ENCODE measurements at regions not wholly inside any gene's neighbourhood (a gene's known extent, or its start where the extent isn't known, plus 50 kb on each side); places are given as distances from the start of the nearest gene placed in this dataset.
"Not testable (repeated sequence)": the region's sequence is repeated elsewhere in the genome, so short reads cannot be mapped to it uniquely, and the experiment has no call there.

DNA sequence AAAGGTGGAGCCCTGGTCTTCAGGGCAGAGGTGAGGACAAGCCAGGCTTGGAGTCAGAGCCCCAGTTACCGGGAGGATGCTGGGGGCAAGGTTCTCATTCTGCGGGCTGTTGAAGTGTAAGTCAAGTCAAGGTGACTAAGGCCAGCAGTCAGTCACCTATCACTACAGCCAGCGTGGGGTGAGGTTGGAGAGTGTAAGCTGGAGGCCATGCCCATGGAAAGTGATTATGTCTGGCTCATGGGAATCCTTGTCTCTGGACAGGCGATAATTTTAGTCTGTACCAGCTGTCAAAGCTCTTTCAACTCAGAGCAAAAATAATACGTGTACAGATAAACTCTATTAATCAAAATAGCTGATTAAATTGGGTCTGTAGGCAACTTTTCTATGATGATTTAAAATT lies 143.1 kb downstream of the NR2F2 start:
- no peak overlapping the region for H3K27ac ChIP-seq (ENCODE audit: low read length)
- no peaks in the 10 kb centered on the region for H3K36me3 ChIP-seq (ENCODE audit: control insufficient read depth in 1 of 2, insufficient read depth in 2 of 2, low read length in 2 of 2)
- H3K4me1 ChIP-seq (ENCODE audit: control insufficient read depth in 1 of 2, insufficient read depth in 2 of 2, low read length in 2 of 2), result no peaks in the 10 kb centered on the region
- H3K27me3 ChIP-seq (ENCODE audit: low read depth, low read length), result no peaks in the 10 kb centered on the region
- no peaks in the 10 kb centered on the region for H3K9me3 ChIP-seq (ENCODE audit: control insufficient read depth in 1 of 2, low read length in 2 of 2)
- H3K4me3 ChIP-seq (ENCODE audit: low read depth in 1 of 2, low read length in 2 of 2), result no peak overlapping the region

- Histone ChIP-seq H3K9me3 (ENCODE audit: control insufficient read depth in 1 of 2, low read length in 2 of 2) (no peaks in the 10 kb centered on the region), H3K27me3 (ENCODE audit: low read depth, low read length) (no peaks in the 10 kb centered on the region), H3K36me3 (ENCODE audit: control insufficient read depth in 1 of 2, insufficient read depth in 2 of 2, low read length in 2 of 2) (no peaks in the 10 kb centered on the region), H3K27ac (ENCODE audit: low read length) (no peak overlapping the region), H3K4me1 (ENCODE audit: control insufficient read depth in 1 of 2, insufficient read depth in 2 of 2, low read length in 2 of 2) (no peaks in the 10 kb centered on the region), H3K4me3 (ENCODE audit: low read depth in 1 of 2, low read length in 2 of 2) (no peak overlapping the region)
Observed at GRCh38 chr15:96474231-96474664, 143.7 kb downstream of the NR2F2 start.

DNA sequence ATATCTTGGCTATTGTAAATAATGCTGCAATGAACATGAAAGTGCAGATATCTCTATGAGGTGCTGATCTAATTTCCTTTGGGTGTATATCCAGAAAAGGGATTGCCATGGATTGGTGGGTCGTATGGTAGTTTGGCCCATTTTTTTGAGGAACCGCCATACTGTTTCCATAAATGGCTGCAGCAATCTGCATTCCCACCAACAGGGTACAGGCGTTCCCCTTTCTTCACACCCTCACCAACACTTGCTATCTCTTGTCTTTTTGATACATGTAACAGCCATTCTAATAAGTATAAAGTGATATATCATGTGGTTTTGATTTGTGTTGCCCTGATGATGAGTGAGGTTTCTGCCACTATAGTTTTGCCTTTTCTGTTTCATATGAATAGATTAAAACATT lies 146.7 kb downstream of the NR2F2 start:
- Histone ChIP-seq H3K36me3 (ENCODE audit: control insufficient read depth in 1 of 2, insufficient read depth in 2 of 2, low read length in 2 of 2) (no peaks in the 10 kb centered on the region), H3K27ac (ENCODE audit: low read length) (no peak overlapping the region), H3K4me1 (ENCODE audit: control insufficient read depth in 1 of 2, insufficient read depth in 2 of 2, low read length in 2 of 2) (no peaks in the 10 kb centered on the region), H3K4me3 (ENCODE audit: low read depth in 1 of 2, low read length in 2 of 2) (no peak overlapping the region), H3K27me3 (ENCODE audit: low read depth, low read length) (no peaks in the 10 kb centered on the region), H3K9me3 (ENCODE audit: control insufficient read depth in 1 of 2, low read length in 2 of 2) (no peaks in the 10 kb centered on the region)

DNA sequence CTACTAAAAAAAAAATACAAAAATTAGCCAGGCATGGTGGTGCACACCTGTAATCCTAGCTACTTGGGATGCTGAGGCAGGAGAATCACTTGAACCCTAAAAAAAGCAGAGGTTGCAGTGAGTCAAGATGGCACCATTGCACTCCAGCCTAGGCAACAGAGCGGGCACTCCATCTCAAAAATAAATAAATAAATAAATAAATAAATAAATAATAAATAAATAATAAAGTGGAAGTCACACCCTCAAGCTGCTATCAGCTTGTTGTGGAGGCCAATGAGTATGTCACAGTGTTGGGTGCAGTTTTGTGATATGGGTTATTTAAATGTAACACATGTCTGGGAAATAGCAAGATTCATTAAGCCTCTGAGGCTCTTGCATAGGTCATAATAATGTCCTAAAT lies 153.9 kb downstream of the NR2F2 start:
- H3K27me3 ChIP-seq (ENCODE audit: low read depth, low read length); H3K36me3 ChIP-seq (ENCODE audit: control insufficient read depth in 1 of 2, insufficient read depth in 2 of 2, low read length in 2 of 2); H3K4me3 ChIP-seq (ENCODE audit: low read depth in 1 of 2, low read length in 2 of 2): not testable (repeated sequence)

GRCh38 chr15:96484830-96485229 lies 154.3 kb downstream of the NR2F2 start:
- H3K27ac ChIP-seq (ENCODE audit: low read length), result no peak overlapping the region
- H3K4me1 ChIP-seq (ENCODE audit: control insufficient read depth in 1 of 2, insufficient read depth in 2 of 2, low read length in 2 of 2), result no peaks in the 10 kb centered on the region
- no peaks in the 10 kb centered on the region for H3K9me3 ChIP-seq (ENCODE audit: control insufficient read depth in 1 of 2, low read length in 2 of 2)

More for the DNA sequence above, 153.9 kb downstream of the NR2F2 start:
- not testable (repeated sequence) for H3K27ac ChIP-seq (ENCODE audit: low read length); H3K9me3 ChIP-seq (ENCODE audit: control insufficient read depth in 1 of 2, low read length in 2 of 2); H3K4me1 ChIP-seq (ENCODE audit: control insufficient read depth in 1 of 2, insufficient read depth in 2 of 2, low read length in 2 of 2)

DNA sequence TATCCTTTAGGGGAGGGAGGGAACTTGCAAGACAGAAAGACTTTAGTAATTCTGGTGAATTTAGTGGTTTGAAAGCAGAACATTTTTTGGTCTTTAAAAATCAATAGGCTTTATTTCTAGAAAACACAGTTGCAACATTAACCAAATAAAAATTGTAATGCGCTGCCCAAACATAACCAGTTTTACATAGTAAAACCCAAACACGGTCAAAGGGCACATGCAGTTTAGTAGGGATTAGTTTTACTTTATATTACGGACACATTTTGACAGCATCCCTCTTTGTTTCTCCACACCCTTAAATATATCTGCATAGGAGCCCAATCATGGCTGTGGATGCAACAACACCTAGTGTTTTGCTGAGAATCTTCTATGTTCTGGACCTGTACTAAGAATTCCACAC lies 156.7 kb downstream of the NR2F2 start:
- Histone ChIP-seq H3K4me3 (ENCODE audit: low read depth in 1 of 2, low read length in 2 of 2) (no peak overlapping the region), H3K27ac (ENCODE audit: low read length) (no peak overlapping the region), H3K4me1 (ENCODE audit: control insufficient read depth in 1 of 2, insufficient read depth in 2 of 2, low read length in 2 of 2) (no peaks in the 10 kb centered on the region), H3K27me3 (ENCODE audit: low read depth, low read length) (no peaks in the 10 kb centered on the region), H3K36me3 (ENCODE audit: control insufficient read depth in 1 of 2, insufficient read depth in 2 of 2, low read length in 2 of 2) (no peaks in the 10 kb centered on the region), H3K9me3 (ENCODE audit: control insufficient read depth in 1 of 2, low read length in 2 of 2) (no peaks in the 10 kb centered on the region)

More at GRCh38 chr15:96484830-96485229, 154.3 kb downstream of the NR2F2 start:
- H3K4me3 ChIP-seq (ENCODE audit: low read depth in 1 of 2, low read length in 2 of 2), result no peak overlapping the region
- H3K36me3 ChIP-seq (ENCODE audit: control insufficient read depth in 1 of 2, insufficient read depth in 2 of 2, low read length in 2 of 2), result no peaks in the 10 kb centered on the region
- H3K27me3 ChIP-seq (ENCODE audit: low read depth, low read length), result no peaks in the 10 kb centered on the region

- not testable (repeated sequence) for H3K27me3 ChIP-seq (ENCODE audit: low read depth, low read length); H3K36me3 ChIP-seq (ENCODE audit: control insufficient read depth in 1 of 2, insufficient read depth in 2 of 2, low read length in 2 of 2); H3K4me3 ChIP-seq (ENCODE audit: low read depth in 1 of 2, low read length in 2 of 2); H3K4me1 ChIP-seq (ENCODE audit: control insufficient read depth in 1 of 2, insufficient read depth in 2 of 2, low read length in 2 of 2); H3K9me3 ChIP-seq (ENCODE audit: control insufficient read depth in 1 of 2, low read length in 2 of 2); H3K27ac ChIP-seq (ENCODE audit: low read length)
Observed at GRCh38 chr15:96491066-96491699, 160.7 kb downstream of the NR2F2 start.

DNA sequence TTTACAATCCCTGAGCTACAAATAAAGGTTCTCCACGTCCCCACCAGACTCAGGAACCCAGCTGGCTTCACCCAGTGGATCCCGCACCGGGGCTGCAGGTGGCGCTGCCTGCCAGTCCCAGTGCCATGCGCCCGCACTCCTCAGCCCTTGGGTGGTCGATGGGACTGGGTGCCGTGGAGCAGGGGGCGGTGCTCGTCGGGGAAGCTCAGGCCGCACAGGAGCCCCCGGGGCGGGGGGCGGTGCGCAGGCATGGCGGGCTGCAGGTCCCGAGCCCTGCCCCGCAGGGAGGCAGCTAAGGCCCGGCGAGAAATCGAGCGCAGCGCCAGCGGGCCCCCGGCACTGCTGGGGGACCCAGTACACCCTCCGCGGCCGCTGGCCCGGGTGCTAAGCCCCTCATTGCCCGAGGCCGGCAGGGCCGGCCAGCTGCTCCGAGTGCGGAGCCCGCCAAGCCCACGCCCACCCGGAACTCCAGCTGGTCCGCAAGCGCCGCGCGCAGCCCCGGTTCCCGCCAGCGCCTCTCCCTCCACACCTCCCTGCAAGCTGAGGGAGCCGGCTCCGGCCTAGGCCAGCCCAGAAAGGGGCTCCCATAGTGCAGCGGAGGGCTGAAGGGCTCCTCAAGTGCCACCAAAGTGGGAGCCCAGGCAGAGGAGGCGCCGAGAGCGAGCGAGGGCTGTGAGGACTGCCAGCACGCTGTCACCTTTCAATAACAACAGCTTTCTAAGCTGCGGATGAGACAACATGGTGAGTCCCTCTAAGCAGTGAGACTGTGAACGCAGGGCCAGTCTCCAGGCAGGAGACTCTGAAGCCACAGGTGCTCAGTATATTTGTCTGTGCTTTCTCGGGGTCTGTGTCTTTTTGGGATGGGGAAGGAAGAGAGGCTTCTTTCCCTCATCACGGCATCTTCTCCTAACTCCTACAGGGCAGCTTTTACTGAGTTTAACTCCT lies 161.5 kb downstream of the NR2F2 start:
- H3K27ac ChIP-seq (ENCODE audit: low read length); H3K4me3 ChIP-seq (ENCODE audit: low read depth in 1 of 2, low read length in 2 of 2); H3K4me1 ChIP-seq (ENCODE audit: control insufficient read depth in 1 of 2, insufficient read depth in 2 of 2, low read length in 2 of 2): not testable (repeated sequence)

DNA sequence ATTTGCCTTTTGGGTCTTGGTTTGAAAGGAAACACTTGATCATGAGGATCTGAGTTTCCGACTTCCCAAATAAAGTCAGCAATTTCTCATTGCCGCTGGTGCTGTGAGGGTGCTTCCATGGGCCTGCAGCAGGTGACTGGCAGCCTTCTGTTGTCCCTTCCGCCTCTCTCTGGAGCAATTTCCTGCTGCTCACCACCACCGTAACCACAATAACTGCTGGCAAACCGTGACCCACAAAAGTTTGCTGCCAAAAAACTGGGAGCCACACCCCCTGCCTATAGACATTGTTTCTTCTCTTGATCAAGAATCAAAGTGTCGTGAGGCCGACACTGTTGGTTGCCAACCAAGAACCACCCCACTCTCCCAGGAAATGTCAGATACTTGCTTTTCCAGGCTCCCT lies 164.0 kb downstream of the NR2F2 start:
- Histone ChIP-seq H3K9me3 (ENCODE audit: control insufficient read depth in 1 of 2, low read length in 2 of 2) (no peaks in the 10 kb centered on the region), H3K4me1 (ENCODE audit: control insufficient read depth in 1 of 2, insufficient read depth in 2 of 2, low read length in 2 of 2) (no peaks in the 10 kb centered on the region), H3K36me3 (ENCODE audit: control insufficient read depth in 1 of 2, insufficient read depth in 2 of 2, low read length in 2 of 2) (no peaks in the 10 kb centered on the region), H3K4me3 (ENCODE audit: low read depth in 1 of 2, low read length in 2 of 2) (no peak overlapping the region), H3K27ac (ENCODE audit: low read length) (no peak overlapping the region), H3K27me3 (ENCODE audit: low read depth, low read length) (no peaks in the 10 kb centered on the region)

More for the DNA sequence above, 161.5 kb downstream of the NR2F2 start:
- not testable (repeated sequence) for H3K27me3 ChIP-seq (ENCODE audit: low read depth, low read length); H3K36me3 ChIP-seq (ENCODE audit: control insufficient read depth in 1 of 2, insufficient read depth in 2 of 2, low read length in 2 of 2); H3K9me3 ChIP-seq (ENCODE audit: control insufficient read depth in 1 of 2, low read length in 2 of 2)

DNA sequence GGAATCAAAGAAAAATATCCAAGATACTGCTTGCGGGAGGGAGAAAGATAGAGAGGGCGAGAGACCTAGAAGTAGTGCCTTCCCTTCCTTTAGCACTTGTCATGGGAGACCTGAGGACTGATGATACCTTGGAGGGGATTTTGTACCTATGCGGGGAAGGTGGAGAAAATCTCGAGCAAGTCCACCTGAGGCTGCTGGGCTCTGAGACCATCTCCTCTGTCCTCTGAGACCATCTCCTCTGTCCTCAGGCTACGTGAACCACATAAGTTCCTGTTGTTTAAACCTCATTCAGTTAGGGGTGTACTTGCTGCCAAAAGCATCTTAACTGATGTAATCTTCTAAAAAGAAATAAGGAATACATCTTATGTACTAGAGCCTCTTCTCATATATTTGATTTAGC lies 164.9 kb downstream of the NR2F2 start:
- Histone ChIP-seq H3K4me1 (ENCODE audit: control insufficient read depth in 1 of 2, insufficient read depth in 2 of 2, low read length in 2 of 2) (no peaks in the 10 kb centered on the region), H3K9me3 (ENCODE audit: control insufficient read depth in 1 of 2, low read length in 2 of 2) (no peaks in the 10 kb centered on the region), H3K36me3 (ENCODE audit: control insufficient read depth in 1 of 2, insufficient read depth in 2 of 2, low read length in 2 of 2) (no peaks in the 10 kb centered on the region), H3K27me3 (ENCODE audit: low read depth, low read length) (no peaks in the 10 kb centered on the region), H3K27ac (ENCODE audit: low read length) (no peak overlapping the region), H3K4me3 (ENCODE audit: low read depth in 1 of 2, low read length in 2 of 2) (no peak overlapping the region)

GRCh38 chr15:96497951-96498350 lies 167.5 kb downstream of the NR2F2 start:
- no peaks in the 10 kb centered on the region for H3K9me3 ChIP-seq (ENCODE audit: control insufficient read depth in 1 of 2, low read length in 2 of 2)
- no peak overlapping the region for H3K4me3 ChIP-seq (ENCODE audit: low read depth in 1 of 2, low read length in 2 of 2)
- no peaks in the 10 kb centered on the region for H3K27me3 ChIP-seq (ENCODE audit: low read depth, low read length)
- no peaks in the 10 kb centered on the region for H3K4me1 ChIP-seq (ENCODE audit: control insufficient read depth in 1 of 2, insufficient read depth in 2 of 2, low read length in 2 of 2)
- no peaks in the 10 kb centered on the region for H3K36me3 ChIP-seq (ENCODE audit: control insufficient read depth in 1 of 2, insufficient read depth in 2 of 2, low read length in 2 of 2)
- no peak overlapping the region for H3K27ac ChIP-seq (ENCODE audit: low read length)
